ENCODE measurements at regions not wholly inside any gene's neighbourhood (a gene's known extent, or its start where the extent isn't known, plus 50 kb on each side); places are given as distances from the start of the nearest gene placed in this dataset.

DNA sequence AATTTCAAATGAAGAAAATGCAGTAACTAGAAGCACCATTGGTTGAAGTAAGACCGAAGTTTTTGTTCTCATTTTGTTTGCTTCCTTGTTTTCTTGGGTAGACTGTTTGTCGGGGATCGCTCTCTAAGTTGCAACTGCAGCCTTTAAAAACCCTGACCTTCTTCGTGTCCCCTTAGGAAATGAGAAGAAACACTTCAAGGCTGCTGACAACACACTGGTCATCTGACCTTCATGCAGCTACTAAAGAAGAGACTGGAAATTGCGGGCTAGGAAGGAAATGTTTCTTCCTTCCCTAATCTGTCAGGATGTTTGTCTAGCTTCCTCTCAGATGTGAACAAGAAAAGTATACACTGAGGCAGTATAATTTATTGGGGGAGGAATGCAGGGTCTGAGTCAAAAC lies 50.7 kb upstream of the CHSY3 start:
- TF ChIP-seq, protein P1, sequence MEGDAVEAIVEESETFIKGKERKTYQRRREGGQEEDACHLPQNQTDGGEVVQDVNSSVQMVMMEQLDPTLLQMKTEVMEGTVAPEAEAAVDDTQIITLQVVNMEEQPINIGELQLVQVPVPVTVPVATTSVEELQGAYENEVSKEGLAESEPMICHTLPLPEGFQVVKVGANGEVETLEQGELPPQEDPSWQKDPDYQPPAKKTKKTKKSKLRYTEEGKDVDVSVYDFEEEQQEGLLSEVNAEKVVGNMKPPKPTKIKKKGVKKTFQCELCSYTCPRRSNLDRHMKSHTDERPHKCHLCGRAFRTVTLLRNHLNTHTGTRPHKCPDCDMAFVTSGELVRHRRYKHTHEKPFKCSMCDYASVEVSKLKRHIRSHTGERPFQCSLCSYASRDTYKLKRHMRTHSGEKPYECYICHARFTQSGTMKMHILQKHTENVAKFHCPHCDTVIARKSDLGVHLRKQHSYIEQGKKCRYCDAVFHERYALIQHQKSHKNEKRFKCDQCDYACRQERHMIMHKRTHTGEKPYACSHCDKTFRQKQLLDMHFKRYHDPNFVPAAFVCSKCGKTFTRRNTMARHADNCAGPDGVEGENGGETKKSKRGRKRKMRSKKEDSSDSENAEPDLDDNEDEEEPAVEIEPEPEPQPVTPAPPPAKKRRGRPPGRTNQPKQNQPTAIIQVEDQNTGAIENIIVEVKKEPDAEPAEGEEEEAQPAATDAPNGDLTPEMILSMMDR (optimal IDR thresholded peaks at IDR 0.05 in 1 of 3, IDR thresholded peaks at IDR 0.05 in 1 of 3, conservative IDR thresholded peaks at IDR 0.05 in 1 of 3; ENCODE audit: extremely low read depth in 1 of 3, insufficient read depth in 2 of 3, low read length in 3 of 3), result no peak
- TF ChIP-seq EZH2 (IDR thresholded peaks at IDR 0.05; ENCODE audit: low read length), result no peak
